Neural progenitor cell (in vitro differentiated cells): ENCODE measurements at regions not wholly inside any gene's neighbourhood (a gene's known extent, or its start where the extent isn't known, plus 50 kb on each side); places are given as distances from the start of the nearest gene placed in this dataset.

ENCODE experiments used
- DNase-seq: peaks from one replicate; pipeline ENCODE4 v3.0.0-alpha.2; 2016; ENCODE audit warnings: low spot score
- H2AFZ ChIP-seq: fragments of 200-600 bp; sonication (generic); replicated peaks from 2 replicates; pipeline ENCODE4 v1.6.1; 2016; ENCODE audit warnings: antibody characterized with exemption
- H3F3A ChIP-seq: fragments of 200-600 bp; sonication (generic); 2 replicates; pipeline ENCODE4 v1.6.1; 2016; ENCODE audit warnings: antibody characterized with exemption, low read depth
- H3K27ac ChIP-seq: fragments of 200-600 bp; sonication (generic); 2 replicates; pipeline ENCODE4 v1.5.1; 2016; ENCODE audit warnings: mild to moderate bottlenecking
- H3K27me3 ChIP-seq: fragments of 200-600 bp; sonication (generic); 2 replicates; pipeline ENCODE4 v1.6.1; 2016; ENCODE audit warnings: mild to moderate bottlenecking, moderate library complexity
- H3K36me3 ChIP-seq: fragments of 200-600 bp; sonication (generic); 2 replicates; pipeline ENCODE4 v1.5.1; 2016
- H3K4me1 ChIP-seq: fragments of 200-600 bp; sonication (generic); 2 replicates; pipeline ENCODE4 v1.6.1; 2016; ENCODE audit warnings: mixed run types
- H3K4me2 ChIP-seq: fragments of 200-600 bp; sonication (generic); 2 replicates; pipeline ENCODE4 v1.6.1; 2016
- H3K4me3 ChIP-seq: fragments of 200-600 bp; sonication (generic); 2 replicates; pipeline ENCODE4 v1.5.1; 2016
- H3K79me2 ChIP-seq: fragments of 200-600 bp; sonication (generic); 2 replicates; pipeline ENCODE4 v1.6.1; 2016; ENCODE audit warnings: low read depth
- H3K9ac ChIP-seq: fragments of 200-600 bp; sonication (generic); 2 replicates; pipeline ENCODE4 v1.6.1; 2016
- H3K9me3 ChIP-seq: fragments of 200-600 bp; sonication (generic); 2 replicates; pipeline ENCODE4 v1.5.1; 2016; ENCODE audit warnings: low read depth
- H4K20me1 ChIP-seq: fragments of 200-600 bp; sonication (generic); 2 replicates; pipeline ENCODE4 v1.6.1; 2016; ENCODE audit warnings: low read depth
- H3K27ac Mint-ChIP-seq: 3 replicates; pipeline ENCODE4 v1.8.0; 2021; ENCODE audit warnings: mixed read lengths
- H3K27me3 Mint-ChIP-seq: 2 replicates; pipeline ENCODE4 v1.8.0; 2022; ENCODE audit warnings: low read depth, mild to moderate bottlenecking, inconsistent platforms, moderate library complexity, mixed read lengths; ENCODE audit not compliant: insufficient read depth
- H3K36me3 Mint-ChIP-seq: 3 replicates; pipeline ENCODE4 v1.8.0; 2021; ENCODE audit warnings: mixed read lengths
- H3K4me1 Mint-ChIP-seq: 3 replicates; pipeline ENCODE4 v1.8.0; 2021; ENCODE audit warnings: mixed read lengths
- H3K4me3 Mint-ChIP-seq: 3 replicates; pipeline ENCODE4 v1.8.0; 2021; ENCODE audit warnings: mild to moderate bottlenecking, moderate library complexity, mixed read lengths
- H3K9me3 Mint-ChIP-seq: 3 replicates; pipeline ENCODE4 v1.8.0; 2020; ENCODE audit warnings: mixed read lengths
- CTCF ChIP-seq: fragments of 200-600 bp; sonication (generic); IDR thresholded peaks from 2 replicates; pipeline ENCODE4 v1.5.1; 2017; ENCODE audit warnings: antibody characterized with exemption, mild to moderate bottlenecking
- EZH2 ChIP-seq: fragments of 200-600 bp; sonication (generic); IDR thresholded peaks from 2 replicates; pipeline ENCODE4 v1.6.1; 2017; ENCODE audit warnings: antibody characterized with exemption, mild to moderate bottlenecking, moderate library complexity
- EZH2phosphoT487 ChIP-seq: fragments of 200-600 bp; sonication (generic); IDR thresholded peaks from 2 replicates; pipeline ENCODE4 v1.6.1; 2017; ENCODE audit warnings: antibody characterized with exemption

DNA sequence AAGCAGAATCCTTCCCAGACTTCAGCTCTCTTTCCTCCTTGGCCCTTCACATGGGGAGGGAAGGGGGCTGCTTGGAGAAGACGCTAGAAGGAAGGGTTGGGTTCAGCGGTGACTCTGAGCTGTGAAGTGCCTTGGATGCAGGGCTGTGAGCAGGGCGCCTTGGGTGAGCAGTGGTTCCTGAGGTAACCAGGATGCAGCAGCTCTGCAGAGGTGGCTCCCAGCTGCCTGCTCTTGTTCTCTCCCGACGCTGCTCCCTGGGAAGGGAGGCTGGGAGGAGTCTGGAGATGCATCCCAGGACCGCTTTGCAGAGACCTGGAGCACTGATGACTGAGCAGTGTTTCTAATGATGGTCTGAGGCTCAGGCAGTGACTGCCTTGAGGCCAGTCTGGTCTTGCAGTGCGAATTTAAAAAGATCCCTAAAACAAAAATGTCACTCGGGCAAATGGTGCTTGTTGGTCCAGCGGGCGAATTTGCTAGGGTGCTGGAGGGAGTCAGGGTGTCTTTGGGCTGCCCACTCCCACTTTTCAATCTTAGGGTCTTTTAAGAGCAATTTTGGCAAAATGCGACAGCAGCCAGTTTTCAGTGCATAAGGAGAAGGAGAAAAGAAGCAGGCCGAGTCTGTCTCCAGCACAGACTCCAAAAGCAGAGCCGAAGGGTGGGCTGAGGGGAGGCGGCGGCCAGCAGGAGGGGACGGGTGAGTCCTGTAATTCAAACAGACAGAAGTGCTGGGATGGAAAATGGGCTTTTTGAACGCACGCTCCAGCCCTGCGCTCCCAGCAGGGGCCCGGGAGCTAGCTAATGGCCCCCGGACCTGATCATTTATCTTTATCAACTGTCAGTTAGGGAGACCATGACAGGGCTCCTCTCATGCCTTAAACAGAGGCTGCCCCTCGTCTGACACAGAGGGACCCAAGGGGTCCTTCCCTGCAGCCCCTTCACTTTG lies 191.2 kb upstream of the SHH start:
- no peak for TF ChIP-seq EZH2phosphoT487
- TF ChIP-seq EZH2 = no peak
- no peak for TF ChIP-seq CTCF
- H3K4me3 ChIP-seq = no peak overlapping the region
- Mint-ChIP-seq H3K27ac (no peak overlapping the region), H3K36me3 (no peaks in the 10 kb centered on the region), H3K9me3 (no peaks in the 10 kb centered on the region), H3K27me3 (peaks cover 2% of the 10 kb centered on the region), H3K4me1 (peaks cover 2% of the 10 kb centered on the region), H3K4me3 (no peak overlapping the region)
- no peaks in the 10 kb centered on the region for H3K9me3 ChIP-seq
- peak overlapping the region; percentile 17 for H2AFZ ChIP-seq
- no peaks in the 10 kb centered on the region for H3K4me1 ChIP-seq
- H3F3A ChIP-seq = no peaks in the 10 kb centered on the region
- DNase-seq = no peak
- H4K20me1 ChIP-seq = no peaks in the 10 kb centered on the region
- no peak overlapping the region for H3K27ac ChIP-seq
- no peaks in the 10 kb centered on the region for H3K27me3 ChIP-seq
- H3K79me2 ChIP-seq = no peaks in the 10 kb centered on the region
- no peak overlapping the region for H3K9ac ChIP-seq
- no peak overlapping the region for H3K4me2 ChIP-seq
- no peaks in the 10 kb centered on the region for H3K36me3 ChIP-seq

DNA sequence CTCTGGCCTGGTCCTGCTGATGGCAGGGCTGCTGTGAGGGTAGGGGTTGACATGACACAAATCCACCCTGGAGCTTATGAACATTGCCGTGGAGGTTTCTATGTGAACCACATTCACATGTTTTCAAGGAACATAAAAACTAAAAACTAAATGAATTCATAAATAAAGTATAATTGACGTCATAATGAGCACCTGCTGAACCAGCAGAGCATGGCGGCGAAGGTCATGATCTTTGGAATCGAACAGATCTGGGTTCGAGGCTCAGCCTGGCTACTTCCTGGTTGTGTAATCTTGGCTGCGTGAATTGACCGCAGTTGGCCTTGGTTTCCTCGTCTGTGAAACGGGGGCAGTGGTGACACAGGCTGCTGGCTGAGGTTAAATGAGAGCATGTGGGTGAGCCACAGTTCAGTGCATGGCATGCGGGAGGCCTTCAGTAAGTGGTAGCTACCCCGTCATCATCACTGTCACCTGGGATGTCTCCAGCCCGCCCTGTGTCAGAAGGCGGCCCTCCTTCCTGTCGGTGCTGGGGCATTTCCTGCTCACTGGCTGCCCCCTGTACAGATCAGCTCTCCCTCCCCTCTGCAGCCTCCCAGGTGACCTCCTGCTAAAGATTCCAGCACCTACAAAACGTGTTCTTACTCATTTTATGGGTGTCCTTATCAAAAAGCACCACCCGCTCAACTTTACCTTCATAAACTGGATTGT lies 190.3 kb upstream of the SHH start:
- Histone ChIP-seq H3K27ac (no peak overlapping the region), H3K36me3 (no peaks in the 10 kb centered on the region), H3K9me3 (no peaks in the 10 kb centered on the region), H2AFZ (no peak overlapping the region), H3K79me2 (no peaks in the 10 kb centered on the region), H3K9ac (no peak overlapping the region), H4K20me1 (no peaks in the 10 kb centered on the region), H3F3A (no peaks in the 10 kb centered on the region), H3K4me3 (no peak overlapping the region), H3K4me2 (no peak overlapping the region), H3K27me3 (no peaks in the 10 kb centered on the region), H3K4me1 (no peaks in the 10 kb centered on the region)
- Mint-ChIP-seq H3K36me3 (no peaks in the 10 kb centered on the region), H3K4me1 (peaks cover 2% of the 10 kb centered on the region), H3K9me3 (no peaks in the 10 kb centered on the region), H3K27ac (peak overlapping the region; percentile 33), H3K27me3 (peaks cover 2% of the 10 kb centered on the region), H3K4me3 (no peak overlapping the region)
- DNase-seq = no peak
- no peak for TF ChIP-seq EZH2

DNA sequence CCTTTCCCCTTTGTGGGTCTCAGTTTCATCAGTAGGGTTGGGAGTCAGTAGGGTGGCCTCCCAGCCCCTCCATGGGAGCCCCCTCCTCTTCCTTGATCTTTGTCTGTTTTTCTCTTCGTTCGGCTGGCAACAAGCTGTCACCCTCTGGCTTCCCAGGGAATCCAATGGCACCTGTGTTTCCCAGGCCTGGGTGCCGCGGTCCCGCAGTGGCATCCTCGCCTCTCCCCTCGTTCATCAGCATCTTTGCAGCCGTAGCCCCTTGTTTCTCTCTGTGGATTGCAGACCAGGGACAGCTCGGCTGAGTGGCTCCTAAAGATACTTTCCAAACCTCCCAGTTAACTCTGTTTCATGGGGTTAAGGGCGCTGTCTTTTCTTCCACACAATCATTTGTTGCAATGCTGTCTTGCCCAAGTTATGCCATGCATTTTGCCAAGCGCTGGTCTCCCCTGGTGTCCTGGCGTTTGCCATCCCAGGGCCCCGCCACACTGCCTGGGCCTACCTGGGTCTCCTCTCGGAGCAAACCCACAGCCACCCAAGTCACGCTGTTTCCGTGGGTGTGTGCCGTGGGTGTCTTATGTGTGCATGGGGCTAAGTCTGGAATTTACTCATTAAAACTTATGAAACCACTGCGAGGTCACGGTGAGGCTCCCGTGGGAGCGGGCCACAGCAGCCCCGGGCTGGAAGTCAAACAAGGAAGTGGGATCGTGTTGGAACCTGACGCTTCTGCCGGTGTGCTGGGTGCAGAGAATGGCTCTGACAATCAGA lies 189.4 kb upstream of the SHH start:
- no peak for TF ChIP-seq CTCF
- TF ChIP-seq EZH2 = no peak
- TF ChIP-seq EZH2phosphoT487 = no peak

More for the DNA sequence above, 189.4 kb upstream of the SHH start:
- Histone ChIP-seq H2AFZ (no peak overlapping the region), H3K27me3 (no peaks in the 10 kb centered on the region), H3K4me3 (no peak overlapping the region), H3K27ac (no peak overlapping the region), H3F3A (no peaks in the 10 kb centered on the region), H3K4me1 (no peaks in the 10 kb centered on the region), H3K9ac (no peak overlapping the region), H3K9me3 (no peaks in the 10 kb centered on the region), H3K36me3 (no peaks in the 10 kb centered on the region), H4K20me1 (no peaks in the 10 kb centered on the region), H3K79me2 (no peaks in the 10 kb centered on the region), H3K4me2 (no peak overlapping the region)
- no peak overlapping the region for H3K4me3 Mint-ChIP-seq
- H3K9me3 Mint-ChIP-seq = no peaks in the 10 kb centered on the region
- DNase-seq = no peak
- peaks cover 2% of the 10 kb centered on the region for H3K27me3 Mint-ChIP-seq
- H3K36me3 Mint-ChIP-seq = no peaks in the 10 kb centered on the region
- H3K27ac Mint-ChIP-seq = peak overlapping the region; percentile 50
- peaks cover 2% of the 10 kb centered on the region for H3K4me1 Mint-ChIP-seq
